Astrocyte (in vitro differentiated cells and primary cell): ENCODE measurements at regions not wholly inside any gene's neighbourhood (a gene's known extent, or its start where the extent isn't known, plus 50 kb on each side); places are given as distances from the start of the nearest gene placed in this dataset.

ENCODE experiments used
- DNase-seq: peaks from one replicate; pipeline ENCODE4 v3.0.0-alpha.2; 2010; ENCODE audit warnings: low read depth
- FAIRE-seq: peaks from 2 replicates; lab custom pipeline; 2011; peaks lifted over from hg19 to GRCh38; lab: Jason Lieb, UNC
- H2AFZ ChIP-seq: 2 replicates; pipeline ENCODE4 v1.6.0; 2012; ENCODE audit warnings: low read depth, low read length, inconsistent platforms
- H3K27ac ChIP-seq: 2 replicates; pipeline ENCODE4 v1.5.1; 2011; ENCODE audit warnings: low read depth, low read length, inconsistent platforms
- H3K27me3 ChIP-seq: 2 replicates; pipeline ENCODE4 v1.6.0; 2011; ENCODE audit warnings: low read length, inconsistent platforms; ENCODE audit not compliant: insufficient read depth
- H3K36me3 ChIP-seq: 2 replicates; pipeline ENCODE4 v1.5.1; 2011; ENCODE audit warnings: low read length, inconsistent platforms; ENCODE audit not compliant: insufficient read depth
- H3K4me1 ChIP-seq: 2 replicates; pipeline ENCODE4 v1.5.1; 2011; ENCODE audit warnings: low read length, inconsistent platforms; ENCODE audit not compliant: insufficient read depth
- H3K4me2 ChIP-seq: 2 replicates; pipeline ENCODE4 v1.6.0; 2012; ENCODE audit warnings: low read length, inconsistent platforms
- H3K4me3 ChIP-seq: 2 replicates; pipeline ENCODE4 v1.5.1; 2011; ENCODE audit warnings: low read depth, mild to moderate bottlenecking, low read length, inconsistent platforms; ENCODE audit not compliant: insufficient read depth
- H3K79me2 ChIP-seq: 2 replicates; pipeline ENCODE4 v1.6.0; 2012; ENCODE audit warnings: mild to moderate bottlenecking, low read length, inconsistent platforms; ENCODE audit not compliant: insufficient read depth
- H3K9ac ChIP-seq: 2 replicates; pipeline ENCODE4 v1.6.0; 2012; ENCODE audit warnings: mild to moderate bottlenecking, low read length, inconsistent platforms
- H3K9me3 ChIP-seq: 2 replicates; pipeline ENCODE4 v1.5.1; 2012; ENCODE audit warnings: low read depth, mild to moderate bottlenecking, low read length, inconsistent platforms; ENCODE audit not compliant: insufficient read depth
- H4K20me1 ChIP-seq: 2 replicates; pipeline ENCODE4 v1.6.0; 2012; ENCODE audit warnings: low read length, inconsistent platforms; ENCODE audit not compliant: insufficient read depth
- H3K27ac Mint-ChIP-seq: one replicate; pipeline ENCODE4 v1.8.0; 2021; ENCODE audit warnings: mild to moderate bottlenecking, mixed read lengths; ENCODE audit not compliant: unreplicated experiment
- H3K27me3 Mint-ChIP-seq: one replicate; pipeline ENCODE4 v1.8.0; 2021; ENCODE audit warnings: low read depth, mixed read lengths; ENCODE audit not compliant: unreplicated experiment
- H3K36me3 Mint-ChIP-seq: one replicate; pipeline ENCODE4 v1.8.0; 2021; ENCODE audit warnings: low read depth, mixed read lengths; ENCODE audit not compliant: unreplicated experiment
- H3K4me1 Mint-ChIP-seq: one replicate; pipeline ENCODE4 v1.8.0; 2021; ENCODE audit warnings: low read depth, mixed read lengths; ENCODE audit not compliant: unreplicated experiment
- H3K4me3 Mint-ChIP-seq: one replicate; pipeline ENCODE4 v1.8.0; 2021; ENCODE audit warnings: mild to moderate bottlenecking, moderate library complexity, mixed read lengths; ENCODE audit not compliant: unreplicated experiment
- H3K9me3 Mint-ChIP-seq: one replicate; pipeline ENCODE4 v1.8.0; 2021; ENCODE audit warnings: mild to moderate bottlenecking, mixed read lengths; ENCODE audit not compliant: unreplicated experiment
- CTCF ChIP-seq: IDR thresholded peaks from 2 replicates; pipeline ENCODE4 v1.5.1; 2011; ENCODE audit warnings: low read depth, mild to moderate bottlenecking, inconsistent platforms, low read length, moderate library complexity; ENCODE audit not compliant: insufficient read depth
- EZH2 ChIP-seq: IDR thresholded peaks from 2 replicates; pipeline ENCODE4 v1.6.1; 2012; ENCODE audit warnings: mild to moderate bottlenecking, low read length, inconsistent platforms; ENCODE audit not compliant: insufficient read depth

DNA sequence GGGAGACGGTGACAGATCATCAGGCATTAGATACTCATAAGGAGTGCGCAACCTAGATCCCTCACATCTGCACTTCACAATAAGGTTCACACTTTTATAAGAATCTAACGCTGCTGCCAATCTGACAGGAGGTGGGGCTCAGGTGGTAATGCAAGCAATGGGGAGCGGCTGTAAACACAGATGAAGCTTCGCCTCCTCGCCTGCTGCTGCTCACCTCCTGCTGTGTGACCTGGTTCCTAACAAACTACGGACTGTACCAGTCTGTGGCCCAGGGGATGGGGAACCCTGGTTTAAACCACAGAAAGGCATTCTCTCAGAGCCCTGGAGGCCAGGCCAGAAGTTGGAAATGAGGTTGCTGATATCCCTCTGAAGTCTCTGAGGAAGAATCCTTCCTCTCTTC is 323.6 kb downstream of the DRD1 start:
- Mint-ChIP-seq H3K27me3 (peaks cover 19% of the 10 kb centered on the region), H3K4me1 (peaks cover 10% of the 10 kb centered on the region), H3K9me3 (no peaks in the 10 kb centered on the region), H3K27ac (no peak overlapping the region), H3K36me3 (no peaks in the 10 kb centered on the region), H3K4me3 (no peak overlapping the region)
- Histone ChIP-seq H3K27me3 (no peaks in the 10 kb centered on the region), H3K9ac (no peak overlapping the region), H2AFZ (no peak overlapping the region), H3K4me1 (no peaks in the 10 kb centered on the region), H3K9me3 (no peaks in the 10 kb centered on the region), H3K4me2 (no peak overlapping the region), H3K27ac (no peak overlapping the region), H3K36me3 (no peaks in the 10 kb centered on the region), H3K4me3 (no peak overlapping the region), H4K20me1 (no peaks in the 10 kb centered on the region), H3K79me2 (no peaks in the 10 kb centered on the region)
- FAIRE-seq = no peak
- TF ChIP-seq EZH2 (no peak), CTCF (no peak)
- no peak for DNase-seq

GRCh38 chr5:175118700-175119309 is 325.2 kb downstream of the DRD1 start:
- no peak for FAIRE-seq
- H3K36me3 Mint-ChIP-seq = no peaks in the 10 kb centered on the region
- H3K9me3 Mint-ChIP-seq = no peaks in the 10 kb centered on the region

More at GRCh38 chr5:175118700-175119309, 325.2 kb downstream of the DRD1 start:
- DNase-seq = no peak
- Histone ChIP-seq H4K20me1 (no peaks in the 10 kb centered on the region), H3K27me3 (no peaks in the 10 kb centered on the region), H3K4me3 (no peak overlapping the region), H3K36me3 (no peaks in the 10 kb centered on the region), H3K9me3 (no peaks in the 10 kb centered on the region), H3K4me2 (no peak overlapping the region), H3K27ac (no peak overlapping the region), H3K4me1 (no peaks in the 10 kb centered on the region), H3K79me2 (no peaks in the 10 kb centered on the region), H2AFZ (no peak overlapping the region), H3K9ac (no peak overlapping the region)
- Mint-ChIP-seq H3K27me3 (peaks cover 22% of the 10 kb centered on the region), H3K27ac (no peak overlapping the region), H3K4me1 (peaks cover 5% of the 10 kb centered on the region), H3K4me3 (no peak overlapping the region)
- TF ChIP-seq CTCF (no peak), EZH2 (no peak)
